ENCODE measurements at regions not wholly inside any gene's neighbourhood (a gene's known extent, or its start where the extent isn't known, plus 50 kb on each side); places are given as distances from the start of the nearest gene placed in this dataset.

- H3K9ac ChIP-seq (ENCODE audit: low read depth, low read length): no peak overlapping the region
- H3K4me3 ChIP-seq (ENCODE audit: low read depth, low read length): no peak overlapping the region
- no peaks in the 10 kb centered on the region for H3K36me3 ChIP-seq (ENCODE audit: control insufficient read depth, insufficient read depth, low read length)
- no peaks in the 10 kb centered on the region for H3K9me3 ChIP-seq (ENCODE audit: control insufficient read depth, insufficient read depth, low read length)
- no peaks in the 10 kb centered on the region for H3K27me3 ChIP-seq (ENCODE audit: control insufficient read depth, insufficient read depth, low read length)
- no peaks in the 10 kb centered on the region for H3K4me1 ChIP-seq (ENCODE audit: control insufficient read depth, insufficient read depth, low read length)
These were observed 846.5 kb downstream of the DHX35 start for GRCh38 chr20:39808613-39809012.

GRCh38 chr20:39800548-39800947 lies 838.4 kb downstream of the DHX35 start:
- Histone ChIP-seq H3K9me3 (ENCODE audit: control insufficient read depth, insufficient read depth, low read length) (no peaks in the 10 kb centered on the region), H3K4me1 (ENCODE audit: control insufficient read depth, insufficient read depth, low read length) (no peaks in the 10 kb centered on the region), H3K4me3 (ENCODE audit: low read depth, low read length) (no peak overlapping the region)

GRCh38 chr20:39800111-39800510 lies 838.0 kb downstream of the DHX35 start:
- Histone ChIP-seq H3K36me3 (ENCODE audit: control insufficient read depth, insufficient read depth, low read length) (no peaks in the 10 kb centered on the region), H3K4me1 (ENCODE audit: control insufficient read depth, insufficient read depth, low read length) (no peaks in the 10 kb centered on the region), H3K4me3 (ENCODE audit: low read depth, low read length) (no peak overlapping the region), H3K9me3 (ENCODE audit: control insufficient read depth, insufficient read depth, low read length) (no peaks in the 10 kb centered on the region), H3K9ac (ENCODE audit: low read depth, low read length) (no peak overlapping the region), H3K27me3 (ENCODE audit: control insufficient read depth, insufficient read depth, low read length) (no peaks in the 10 kb centered on the region)

More at GRCh38 chr20:39800548-39800947, 838.4 kb downstream of the DHX35 start:
- H3K9ac ChIP-seq (ENCODE audit: low read depth, low read length): no peak overlapping the region
- no peaks in the 10 kb centered on the region for H3K27me3 ChIP-seq (ENCODE audit: control insufficient read depth, insufficient read depth, low read length)
- no peaks in the 10 kb centered on the region for H3K36me3 ChIP-seq (ENCODE audit: control insufficient read depth, insufficient read depth, low read length)

- no peak overlapping the region for H3K9ac ChIP-seq (ENCODE audit: low read depth, low read length)
- no peak overlapping the region for H3K4me3 ChIP-seq (ENCODE audit: low read depth, low read length)
- no peaks in the 10 kb centered on the region for H3K4me1 ChIP-seq (ENCODE audit: control insufficient read depth, insufficient read depth, low read length)
- no peaks in the 10 kb centered on the region for H3K9me3 ChIP-seq (ENCODE audit: control insufficient read depth, insufficient read depth, low read length)
- H3K36me3 ChIP-seq (ENCODE audit: control insufficient read depth, insufficient read depth, low read length): no peaks in the 10 kb centered on the region
- no peaks in the 10 kb centered on the region for H3K27me3 ChIP-seq (ENCODE audit: control insufficient read depth, insufficient read depth, low read length)
These were observed 837.3 kb downstream of the DHX35 start for GRCh38 chr20:39799366-39799965.

- H3K4me1 ChIP-seq (ENCODE audit: control insufficient read depth, insufficient read depth, low read length): no peaks in the 10 kb centered on the region
- no peaks in the 10 kb centered on the region for H3K9me3 ChIP-seq (ENCODE audit: control insufficient read depth, insufficient read depth, low read length)
- H3K27me3 ChIP-seq (ENCODE audit: control insufficient read depth, insufficient read depth, low read length): no peaks in the 10 kb centered on the region
- no peaks in the 10 kb centered on the region for H3K36me3 ChIP-seq (ENCODE audit: control insufficient read depth, insufficient read depth, low read length)
- no peak overlapping the region for H3K9ac ChIP-seq (ENCODE audit: low read depth, low read length)
- H3K4me3 ChIP-seq (ENCODE audit: low read depth, low read length): no peak overlapping the region
These were observed 833.5 kb downstream of the DHX35 start for GRCh38 chr20:39795401-39796272.

GRCh38 chr20:39792334-39792733 lies 830.2 kb downstream of the DHX35 start:
- Histone ChIP-seq H3K9ac (ENCODE audit: low read depth, low read length) (no peak overlapping the region), H3K4me1 (ENCODE audit: control insufficient read depth, insufficient read depth, low read length) (no peaks in the 10 kb centered on the region)

GRCh38 chr20:39789411-39789810 lies 827.3 kb downstream of the DHX35 start:
- Histone ChIP-seq H3K4me3 (ENCODE audit: low read depth, low read length) (no peak overlapping the region), H3K9ac (ENCODE audit: low read depth, low read length) (no peak overlapping the region), H3K36me3 (ENCODE audit: control insufficient read depth, insufficient read depth, low read length) (no peaks in the 10 kb centered on the region), H3K9me3 (ENCODE audit: control insufficient read depth, insufficient read depth, low read length) (no peaks in the 10 kb centered on the region), H3K27me3 (ENCODE audit: control insufficient read depth, insufficient read depth, low read length) (no peaks in the 10 kb centered on the region), H3K4me1 (ENCODE audit: control insufficient read depth, insufficient read depth, low read length) (no peaks in the 10 kb centered on the region)

More at GRCh38 chr20:39792334-39792733, 830.2 kb downstream of the DHX35 start:
- Histone ChIP-seq H3K36me3 (ENCODE audit: control insufficient read depth, insufficient read depth, low read length) (no peaks in the 10 kb centered on the region), H3K4me3 (ENCODE audit: low read depth, low read length) (no peak overlapping the region), H3K27me3 (ENCODE audit: control insufficient read depth, insufficient read depth, low read length) (no peaks in the 10 kb centered on the region), H3K9me3 (ENCODE audit: control insufficient read depth, insufficient read depth, low read length) (no peaks in the 10 kb centered on the region)

GRCh38 chr20:39785252-39785917 lies 823.2 kb downstream of the DHX35 start:
- no peaks in the 10 kb centered on the region for H3K9me3 ChIP-seq (ENCODE audit: control insufficient read depth, insufficient read depth, low read length)
- H3K4me3 ChIP-seq (ENCODE audit: low read depth, low read length): no peak overlapping the region
- H3K27me3 ChIP-seq (ENCODE audit: control insufficient read depth, insufficient read depth, low read length): no peaks in the 10 kb centered on the region
- no peaks in the 10 kb centered on the region for H3K36me3 ChIP-seq (ENCODE audit: control insufficient read depth, insufficient read depth, low read length)
- H3K9ac ChIP-seq (ENCODE audit: low read depth, low read length): no peak overlapping the region
- no peaks in the 10 kb centered on the region for H3K4me1 ChIP-seq (ENCODE audit: control insufficient read depth, insufficient read depth, low read length)

- Histone ChIP-seq H3K4me1 (ENCODE audit: control insufficient read depth, insufficient read depth, low read length) (no peaks in the 10 kb centered on the region), H3K9me3 (ENCODE audit: control insufficient read depth, insufficient read depth, low read length) (no peaks in the 10 kb centered on the region), H3K27me3 (ENCODE audit: control insufficient read depth, insufficient read depth, low read length) (no peaks in the 10 kb centered on the region), H3K36me3 (ENCODE audit: control insufficient read depth, insufficient read depth, low read length) (no peaks in the 10 kb centered on the region), H3K4me3 (ENCODE audit: low read depth, low read length) (no peak overlapping the region), H3K9ac (ENCODE audit: low read depth, low read length) (no peak overlapping the region)
These were observed 822.5 kb downstream of the DHX35 start for GRCh38 chr20:39784693-39785092.

- Histone ChIP-seq H3K4me1 (ENCODE audit: control insufficient read depth, insufficient read depth, low read length) (no peaks in the 10 kb centered on the region), H3K36me3 (ENCODE audit: control insufficient read depth, insufficient read depth, low read length) (no peaks in the 10 kb centered on the region), H3K27me3 (ENCODE audit: control insufficient read depth, insufficient read depth, low read length) (no peaks in the 10 kb centered on the region), H3K9me3 (ENCODE audit: control insufficient read depth, insufficient read depth, low read length) (no peaks in the 10 kb centered on the region), H3K4me3 (ENCODE audit: low read depth, low read length) (no peak overlapping the region), H3K9ac (ENCODE audit: low read depth, low read length) (no peak overlapping the region)
These were observed 816.9 kb downstream of the DHX35 start for GRCh38 chr20:39778847-39779604.

GRCh38 chr20:39778431-39778830 lies 816.3 kb downstream of the DHX35 start:
- no peak overlapping the region for H3K4me3 ChIP-seq (ENCODE audit: low read depth, low read length)
- no peak overlapping the region for H3K9ac ChIP-seq (ENCODE audit: low read depth, low read length)
- H3K4me1 ChIP-seq (ENCODE audit: control insufficient read depth, insufficient read depth, low read length): no peaks in the 10 kb centered on the region
- no peaks in the 10 kb centered on the region for H3K27me3 ChIP-seq (ENCODE audit: control insufficient read depth, insufficient read depth, low read length)
- H3K9me3 ChIP-seq (ENCODE audit: control insufficient read depth, insufficient read depth, low read length): no peaks in the 10 kb centered on the region
- H3K36me3 ChIP-seq (ENCODE audit: control insufficient read depth, insufficient read depth, low read length): no peaks in the 10 kb centered on the region
